GM12878 (cell line): ENCODE measurements at regions not wholly inside any gene's neighbourhood (a gene's known extent, or its start where the extent isn't known, plus 50 kb on each side); places are given as distances from the start of the nearest gene placed in this dataset.

ENCODE experiments used
- ATAC-seq: fragments of 200-7000 bp; cut with Tn5 transposase; 3 replicates; pipeline ENCODE4 v1.9.1; 2020; ENCODE audit warnings: mild to moderate bottlenecking, moderate library complexity
- BruUV-seq: library from RNA; stranded (reverse); fragments of 400-500 nt; replicated peaks from 2 replicates; lab custom pipeline; 2021; lab: Mats Ljungman, UMichigan
- CTCF ChIA-PET: fragments of 300-600 bp; sonication (Branson Sonifier 250); formaldehyde crosslinking; extraction: SDS; loops from one replicate; lab custom pipeline; 2021; ENCODE audit warnings: inconsistent platforms; lab: Yijun Ruan, JAX
- POLR2A ChIA-PET: fragments of 350-600 bp; formaldehyde crosslinking; extraction: SDS; loops from one replicate; lab custom pipeline; 2021; ENCODE audit warnings: inconsistent platforms; lab: Charles Lee
- RAD21 ChIA-PET: fragments of 300-600 bp; sonication (Branson Sonifier 250); formaldehyde crosslinking; loops from one replicate; lab custom pipeline; 2023; ENCODE audit warnings: antibody characterized with exemption; ENCODE audit not compliant: unreplicated experiment; lab: Charles Lee
- SMC1A ChIA-PET: fragments of 300-600 bp; sonication (Branson Sonifier 250); formaldehyde crosslinking; loops from one replicate; lab custom pipeline; 2023; ENCODE audit not compliant: unreplicated experiment, uncharacterized antibody; lab: Charles Lee
- DNase-seq: peaks from one replicate; pipeline ENCODE4 v3.0.0-alpha.2; 2011; ENCODE audit warnings: low read depth, low spot score
- FAIRE-seq: peaks from 3 replicates; lab custom pipeline; 2011; peaks lifted over from hg19 to GRCh38; lab: Jason Lieb, UNC
- H2AFZ ChIP-seq: 2 replicates; pipeline ENCODE4 v1.6.0; 2011; ENCODE audit warnings: low read depth, low read length, control low read depth; ENCODE audit not compliant: control insufficient read depth
- H3K27ac ChIP-seq: 2 replicates; pipeline ENCODE4 v1.5.1; 2011; ENCODE audit warnings: control low read depth; ENCODE audit not compliant: control insufficient read depth, insufficient read depth
- H3K27me3 ChIP-seq, 2 experiments: replicated peaks in 1 of 2; 2 replicates each; pipeline versions ENCODE4 v1.6.0 to v1.6.1; 2011; ENCODE audit warnings: low read length in 1 of 2; ENCODE audit not compliant: control insufficient read depth in 2 of 2, insufficient read depth in 2 of 2
- H3K36me3 ChIP-seq, 2 experiments: 2 replicates each; pipeline ENCODE4 v1.5.1; 2011; ENCODE audit warnings: low read length in 1 of 2; ENCODE audit not compliant: control insufficient read depth in 2 of 2, insufficient read depth in 2 of 2
- H3K4me1 ChIP-seq: 2 replicates; pipeline ENCODE4 v1.6.1; 2011; ENCODE audit warnings: mild to moderate bottlenecking, low read length, moderate library complexity, mixed read lengths; ENCODE audit not compliant: control insufficient read depth, insufficient read depth
- H3K4me2 ChIP-seq: 2 replicates; pipeline ENCODE4 v1.6.0; 2011; ENCODE audit warnings: control low read depth; ENCODE audit not compliant: control insufficient read depth, insufficient read depth
- H3K4me3 ChIP-seq: fragments of 200-600 bp; sonication (generic); 2 replicates; pipeline ENCODE4 v1.5.1; 2016
- H3K79me2 ChIP-seq: 2 replicates; pipeline ENCODE4 v1.6.0; 2011; ENCODE audit warnings: low read length; ENCODE audit not compliant: control insufficient read depth, insufficient read depth
- H3K9ac ChIP-seq: 2 replicates; pipeline ENCODE4 v1.8.0; 2011; ENCODE audit warnings: low read length, control low read depth, mixed read lengths; ENCODE audit not compliant: control insufficient read depth, insufficient read depth
- H3K9me3 ChIP-seq: replicated peaks from 3 replicates; pipeline ENCODE4 v1.5.1; 2011; ENCODE audit warnings: mild to moderate bottlenecking, low read length; ENCODE audit not compliant: control insufficient read depth, insufficient read depth
- H4K20me1 ChIP-seq: 2 replicates; pipeline ENCODE4 v1.6.0; 2011; ENCODE audit not compliant: control insufficient read depth, insufficient read depth
- EED ChIP-seq: sonication (generic); IDR thresholded peaks from 2 replicates; pipeline ENCODE4 v1.6.1; 2016; ENCODE audit warnings: antibody characterized with exemption, low read depth
- HDAC6 ChIP-seq: fragments of 200-600 bp; sonication (generic); IDR thresholded peaks from one replicate; pipeline ENCODE4 v1.8.0; 2017; ENCODE audit warnings: antibody characterized with exemption; ENCODE audit not compliant: unreplicated experiment
- HDGF ChIP-seq: fragments of 450-650 bp; IDR thresholded peaks from 2 replicates; pipeline ENCODE4 v1.6.1; 2016; ENCODE audit warnings: antibody characterized with exemption
- JUND ChIP-seq: IDR thresholded peaks from 2 replicates; pipeline ENCODE4 v1.6.1; 2012; ENCODE audit warnings: low read depth, mild to moderate bottlenecking, low read length, improper control_type of control experiment, moderate library complexity
- NFIC ChIP-seq: IDR thresholded peaks from 2 replicates; pipeline ENCODE4 v1.6.1; 2012; ENCODE audit warnings: low read depth, mild to moderate bottlenecking, inconsistent platforms, low read length, moderate library complexity
- SMAD5 ChIP-seq: IDR thresholded peaks from 2 replicates; pipeline ENCODE4 v1.6.1; 2016; ENCODE audit warnings: antibody characterized with exemption, low read depth
- SMARCA5 ChIP-seq: fragments of 450-650 bp; IDR thresholded peaks from 2 replicates; pipeline ENCODE4 v1.6.1; 2017; ENCODE audit warnings: mild to moderate bottlenecking
- TCF12 ChIP-seq: IDR thresholded peaks from 2 replicates; pipeline ENCODE4 v1.6.1; 2011; ENCODE audit warnings: low read depth, mild to moderate bottlenecking, low read length
- ZBTB40 ChIP-seq: fragments of 450-650 bp; IDR thresholded peaks from 2 replicates; pipeline ENCODE4 v1.6.1; 2016; ENCODE audit warnings: mild to moderate bottlenecking, moderate library complexity, borderline replicate concordance
- ZNF274 ChIP-seq: IDR thresholded peaks from one replicate; pipeline ENCODE4 v1.8.0; 2011; ENCODE audit not compliant: insufficient read length, insufficient read depth
- ZNF384 ChIP-seq: IDR thresholded peaks from 2 replicates; pipeline ENCODE4 v1.6.1; 2012; ENCODE audit warnings: low read depth, mild to moderate bottlenecking, low read length, improper control_type of control experiment, borderline replicate concordance
- WGBS: methylation state at CpG from one replicate; pipeline ENCODE4 v1.1.6; 2016; ENCODE audit warnings: low lambda C conversion rate; ENCODE audit not compliant: insufficient replicate concordance, insufficient coverage; ENCODE audit errors: missing lambda C conversion rate; 5-methylcytosine and 5-hydroxymethylcytosine counted together
- in situ Hi-C: fragments of 300-500 bp; cut with MboI; formaldehyde crosslinking; loops from 9 replicates; pipeline ENCODE4 v1.14.3; 2018; ENCODE audit warnings: mixed read lengths
- intact Hi-C: fragments of 100-400 bp; cut with micrococcal nuclease; formaldehyde crosslinking; loops from one replicate; pipeline ENCODE4 v1.14.2; 2022; ENCODE audit not compliant: unreplicated experiment
- TF ChIP-seq, protein P1 (sequence below): IDR thresholded peaks from 2 replicates; pipeline ENCODE4 v1.6.1; 2012; ENCODE audit warnings: low read depth, low read length, improper control_type of control experiment
- TF ChIP-seq, protein P2 (sequence below): fragments of 450-650 bp; IDR thresholded peaks from 2 replicates; pipeline ENCODE4 v1.6.1; 2018; ENCODE audit warnings: borderline replicate concordance, mild to moderate bottlenecking; ENCODE audit not compliant: partially characterized antibody

- Histone ChIP-seq H4K20me1 (no peaks in the 10 kb centered on the region), H3K4me2 (no peak overlapping the region), H3K9me3 (no peaks in the 10 kb centered on the region), H3K79me2 (no peaks in the 10 kb centered on the region), H3K9ac (no peak overlapping the region), H3K4me3 (no peak overlapping the region), H3K27me3 (no peaks in the 10 kb centered on the region), H2AFZ (no peak overlapping the region), H3K27ac (no peak overlapping the region), H3K36me3 (no peaks in the 10 kb centered on the region), H3K4me1 (no peaks in the 10 kb centered on the region)
- TF ChIP-seq EED (no peak), SMAD5 (no peak), ZNF384 (no peak), SMARCA5 (no peak), ZBTB40 (no peak), NFIC (no peak), HDGF (no peak), TCF12 (no peak), JUND (no peak), HDAC6 (no peak), ZNF274 (no peak)
- TF ChIP-seq, protein P1, sequence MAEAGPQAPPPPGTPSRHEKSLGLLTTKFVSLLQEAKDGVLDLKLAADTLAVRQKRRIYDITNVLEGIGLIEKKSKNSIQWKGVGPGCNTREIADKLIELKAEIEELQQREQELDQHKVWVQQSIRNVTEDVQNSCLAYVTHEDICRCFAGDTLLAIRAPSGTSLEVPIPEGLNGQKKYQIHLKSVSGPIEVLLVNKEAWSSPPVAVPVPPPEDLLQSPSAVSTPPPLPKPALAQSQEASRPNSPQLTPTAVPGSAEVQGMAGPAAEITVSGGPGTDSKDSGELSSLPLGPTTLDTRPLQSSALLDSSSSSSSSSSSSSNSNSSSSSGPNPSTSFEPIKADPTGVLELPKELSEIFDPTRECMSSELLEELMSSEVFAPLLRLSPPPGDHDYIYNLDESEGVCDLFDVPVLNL: no peak
- TF ChIP-seq, protein P2, sequence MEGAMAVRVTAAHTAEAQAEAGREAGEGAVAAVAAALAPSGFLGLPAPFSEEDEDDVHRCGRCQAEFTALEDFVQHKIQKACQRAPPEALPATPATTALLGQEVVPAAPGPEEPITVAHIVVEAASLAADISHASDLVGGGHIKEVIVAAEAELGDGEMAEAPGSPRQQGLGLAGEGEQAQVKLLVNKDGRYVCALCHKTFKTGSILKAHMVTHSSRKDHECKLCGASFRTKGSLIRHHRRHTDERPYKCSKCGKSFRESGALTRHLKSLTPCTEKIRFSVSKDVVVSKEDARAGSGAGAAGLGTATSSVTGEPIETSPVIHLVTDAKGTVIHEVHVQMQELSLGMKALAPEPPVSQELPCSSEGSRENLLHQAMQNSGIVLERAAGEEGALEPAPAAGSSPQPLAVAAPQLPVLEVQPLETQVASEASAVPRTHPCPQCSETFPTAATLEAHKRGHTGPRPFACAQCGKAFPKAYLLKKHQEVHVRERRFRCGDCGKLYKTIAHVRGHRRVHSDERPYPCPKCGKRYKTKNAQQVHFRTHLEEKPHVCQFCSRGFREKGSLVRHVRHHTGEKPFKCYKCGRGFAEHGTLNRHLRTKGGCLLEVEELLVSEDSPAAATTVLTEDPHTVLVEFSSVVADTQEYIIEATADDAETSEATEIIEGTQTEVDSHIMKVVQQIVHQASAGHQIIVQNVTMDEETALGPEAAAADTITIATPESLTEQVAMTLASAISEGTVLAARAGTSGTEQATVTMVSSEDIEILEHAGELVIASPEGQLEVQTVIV: no peak
- FAIRE-seq: no peak
- no TSS peak for BruUV-seq
- no peak for ATAC-seq
- no peak for DNase-seq
- in situ Hi-C loops: no loop called here
- 26% methylated on average over 4 of the region's 4 CpGs for WGBS
- intact Hi-C loops: no loop called here
- CTCF ChIA-PET: no interaction called here
- RAD21 ChIA-PET: no interaction called here
- POLR2A ChIA-PET: no interaction called here
- SMC1A ChIA-PET: interaction anchor here (1.3 kb wide), 1 partner anchor 372 kb away, joined by 3 read pairs; no protein-coding TSS in a partner anchor
Observed at GRCh38 chr5:98454904-98455303, 318.6 kb upstream of the RGMB start.
